Natural killer cell (primary cell): ENCODE measurements at regions not wholly inside any gene's neighbourhood (a gene's known extent, or its start where the extent isn't known, plus 50 kb on each side); places are given as distances from the start of the nearest gene placed in this dataset.

Source experiments
- ATAC-seq, 3 donors: fragments of 150-1000 bp in 2 of 3; fragments of 200-7000 bp in 1 of 3; cut with Tn5 transposase; 1 replicate in 1 of 3; 2 replicates in 2 of 3; pipeline ENCODE4 v1.10.0; 2021; ENCODE audit warnings: mild to moderate bottlenecking in 2 of 3, moderate library complexity in 2 of 3
- DNase-seq, 2 donors: peaks; one replicate each; pipeline versions ENCODE4 v3.0.0 to v3.0.0-alpha.2; 2013 to 2021; ENCODE audit warnings: mixed read lengths in 1 of 2
- H3K27ac ChIP-seq: one replicate; pipeline ENCODE4 v1.5.1; 2013; ENCODE audit warnings: mild to moderate bottlenecking, low read length
- H3K27me3 ChIP-seq: one replicate; pipeline ENCODE4 v1.6.1; 2013; ENCODE audit warnings: low read length; ENCODE audit not compliant: control insufficient read depth, insufficient read depth
- H3K36me3 ChIP-seq: one replicate; pipeline ENCODE4 v1.6.1; 2013; ENCODE audit warnings: low read length; ENCODE audit not compliant: control insufficient read depth, insufficient read depth
- H3K4me1 ChIP-seq: one replicate; pipeline ENCODE4 v1.6.1; 2013; ENCODE audit warnings: low read length; ENCODE audit not compliant: control insufficient read depth, insufficient read depth
- H3K4me3 ChIP-seq: one replicate; pipeline ENCODE4 v1.5.1; 2013; ENCODE audit warnings: low read length
- H3K9me3 ChIP-seq: one replicate; pipeline ENCODE4 v1.6.1; 2013; ENCODE audit warnings: low read length; ENCODE audit not compliant: control insufficient read depth, insufficient read depth
- H3K27ac Mint-ChIP-seq, 2 donors: one replicate each; pipeline ENCODE4 v1.8.0; 2022; ENCODE audit warnings: mild to moderate bottlenecking in 2 of 2, mixed read lengths in 2 of 2, moderate library complexity in 1 of 2
- H3K27me3 Mint-ChIP-seq, 2 donors: one replicate each; pipeline ENCODE4 v1.8.0; 2022; ENCODE audit warnings: low read depth in 2 of 2, mixed read lengths in 2 of 2
- H3K36me3 Mint-ChIP-seq: one replicate; pipeline ENCODE4 v1.8.0; 2022; ENCODE audit warnings: mixed read lengths
- H3K4me1 Mint-ChIP-seq, 2 donors: one replicate each; pipeline ENCODE4 v1.8.0; 2022; ENCODE audit warnings: mixed read lengths in 2 of 2
- H3K4me3 Mint-ChIP-seq: one replicate; pipeline ENCODE4 v1.8.0; 2022; ENCODE audit warnings: mild to moderate bottlenecking, moderate library complexity, mixed read lengths
- H3K9me3 Mint-ChIP-seq, 2 donors: one replicate each; pipeline ENCODE4 v1.8.0; 2022; ENCODE audit warnings: mixed read lengths in 2 of 2
- WGBS: methylation state at CpG from one replicate; pipeline ENCODE4 v1.1.7; 2013; ENCODE audit warnings: missing lambda C conversion rate; ENCODE audit not compliant: insufficient coverage; 5-methylcytosine and 5-hydroxymethylcytosine counted together
- intact Hi-C: fragments of 100-400 bp; cut with micrococcal nuclease; formaldehyde crosslinking; loops from one replicate; pipeline ENCODE4 v1.14.2; 2022
- TF ChIP-seq, protein P1 (sequence below): fragments of 200-600 bp; IDR thresholded peaks from one replicate; pipeline ENCODE4 v1.8.0; 2022; ENCODE audit warnings: antibody characterized with exemption

DNA sequence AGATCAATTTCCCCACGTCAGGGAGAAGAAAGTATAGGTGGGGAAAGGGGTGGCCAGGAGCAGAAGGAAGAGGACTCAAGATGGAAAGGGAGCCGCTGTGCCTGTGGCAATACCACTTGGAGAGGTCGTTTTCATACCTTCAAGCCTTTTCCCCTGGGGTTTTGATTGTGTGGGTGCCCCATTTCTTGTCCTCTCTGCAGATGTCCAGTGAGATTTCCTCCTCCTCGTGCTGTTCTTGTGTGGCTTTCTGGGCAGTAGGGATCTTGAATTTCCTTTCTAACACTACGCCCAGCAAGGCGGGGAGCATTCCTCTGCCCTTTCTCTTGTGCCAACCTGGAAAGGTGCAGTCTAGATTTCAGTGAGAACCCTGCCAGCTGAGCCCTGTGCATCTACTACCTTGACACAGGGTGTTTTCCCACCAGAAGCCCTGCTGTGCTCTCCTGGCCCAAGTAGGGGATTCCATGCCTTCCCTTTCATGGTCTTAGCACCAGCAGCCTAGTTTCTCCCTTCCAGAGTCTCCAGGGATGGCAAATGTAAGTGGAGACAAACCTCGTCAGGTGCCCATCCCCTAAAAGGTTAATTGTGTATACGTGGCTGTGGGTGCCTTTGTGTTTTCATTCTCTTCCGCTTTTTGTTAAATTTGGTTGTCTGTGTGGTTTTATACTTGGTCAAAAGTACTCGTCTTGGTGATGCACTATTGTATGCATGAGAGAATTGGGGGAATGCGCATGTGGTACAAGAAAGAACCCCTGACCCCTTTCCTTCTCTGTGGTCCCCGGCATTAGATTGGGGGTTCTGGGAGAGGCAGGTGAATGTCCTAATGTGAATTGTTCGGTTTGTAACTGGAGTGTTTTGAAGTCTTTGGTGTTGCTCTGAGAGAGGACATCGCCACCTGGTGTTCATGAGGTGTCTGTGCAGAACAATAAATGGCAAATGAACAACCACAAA is 71.4 kb upstream of the MPEG1 start:
- H3K27ac Mint-ChIP-seq, result peak overlapping the region in 1 of 2 donors; percentile 63
- DNase-seq, result peak in 1 of 2 donors; percentile 83
- H3K4me1 Mint-ChIP-seq, result peaks cover 8 to 9% of the 10 kb centered on the region in 2 donors
- H3K36me3 Mint-ChIP-seq, result no peaks in the 10 kb centered on the region
- H3K27me3 Mint-ChIP-seq, result peaks cover 18 to 21% of the 10 kb centered on the region in 2 donors
- H3K4me3 Mint-ChIP-seq, result peak overlapping the region; percentile 75
- intact Hi-C loops, result loop anchor here (1.0 kb wide), 1 partner anchor 113 kb away; no protein-coding TSS in a partner anchor
- no peaks in the 10 kb centered on the region for H3K36me3 ChIP-seq
- TF ChIP-seq, protein P1, sequence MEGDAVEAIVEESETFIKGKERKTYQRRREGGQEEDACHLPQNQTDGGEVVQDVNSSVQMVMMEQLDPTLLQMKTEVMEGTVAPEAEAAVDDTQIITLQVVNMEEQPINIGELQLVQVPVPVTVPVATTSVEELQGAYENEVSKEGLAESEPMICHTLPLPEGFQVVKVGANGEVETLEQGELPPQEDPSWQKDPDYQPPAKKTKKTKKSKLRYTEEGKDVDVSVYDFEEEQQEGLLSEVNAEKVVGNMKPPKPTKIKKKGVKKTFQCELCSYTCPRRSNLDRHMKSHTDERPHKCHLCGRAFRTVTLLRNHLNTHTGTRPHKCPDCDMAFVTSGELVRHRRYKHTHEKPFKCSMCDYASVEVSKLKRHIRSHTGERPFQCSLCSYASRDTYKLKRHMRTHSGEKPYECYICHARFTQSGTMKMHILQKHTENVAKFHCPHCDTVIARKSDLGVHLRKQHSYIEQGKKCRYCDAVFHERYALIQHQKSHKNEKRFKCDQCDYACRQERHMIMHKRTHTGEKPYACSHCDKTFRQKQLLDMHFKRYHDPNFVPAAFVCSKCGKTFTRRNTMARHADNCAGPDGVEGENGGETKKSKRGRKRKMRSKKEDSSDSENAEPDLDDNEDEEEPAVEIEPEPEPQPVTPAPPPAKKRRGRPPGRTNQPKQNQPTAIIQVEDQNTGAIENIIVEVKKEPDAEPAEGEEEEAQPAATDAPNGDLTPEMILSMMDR, result peak; percentile 81
- peak overlapping the region; percentile 40 for H3K27ac ChIP-seq
- 27% methylated on average over 14 of the region's 14 CpGs for WGBS
- H3K4me3 ChIP-seq, result no peak overlapping the region
- no peaks in the 10 kb centered on the region for H3K9me3 ChIP-seq
- no peaks in the 10 kb centered on the region for H3K9me3 Mint-ChIP-seq
- H3K4me1 ChIP-seq, result peaks cover 15% of the 10 kb centered on the region
- peak; percentile 78 to 87 (median 82) for ATAC-seq
- H3K27me3 ChIP-seq, result no peaks in the 10 kb centered on the region

DNA sequence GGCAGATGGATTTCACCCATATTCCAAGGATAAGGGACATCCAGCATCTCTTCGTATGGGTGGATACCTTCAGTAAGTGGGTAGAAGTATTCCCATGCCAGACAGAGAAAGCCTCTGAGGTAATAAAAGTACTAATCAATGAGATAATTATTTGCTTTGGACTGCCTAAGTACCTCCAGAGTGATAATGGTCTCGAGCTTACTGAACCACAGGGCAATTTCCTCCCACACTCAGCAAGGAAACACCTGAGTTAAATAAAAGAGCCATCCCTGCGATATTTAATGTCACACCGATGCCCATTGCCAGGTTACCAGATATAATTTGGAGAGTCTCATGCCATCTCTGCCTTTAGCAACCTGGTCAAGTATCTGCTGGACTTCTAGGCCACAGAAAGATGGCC is 70.6 kb upstream of the MPEG1 start:
- DNase-seq (no peak), ATAC-seq (no peak)
- intact Hi-C loops, result no loop called here
- H3K27ac Mint-ChIP-seq, result no peak overlapping the region
- no peaks in the 10 kb centered on the region for H3K36me3 Mint-ChIP-seq
- no peaks in the 10 kb centered on the region for H3K27me3 ChIP-seq
- peaks cover 18 to 21% of the 10 kb centered on the region in 2 donors for H3K27me3 Mint-ChIP-seq
- no peaks in the 10 kb centered on the region for H3K36me3 ChIP-seq
- H3K4me1 Mint-ChIP-seq, result peaks cover 8 to 9% of the 10 kb centered on the region in 2 donors
- H3K27ac ChIP-seq, result peak overlapping the region; percentile 40
- no peak overlapping the region for H3K4me3 Mint-ChIP-seq
- H3K9me3 ChIP-seq, result no peaks in the 10 kb centered on the region
- TF ChIP-seq, protein P1, result no peak
- no peak overlapping the region for H3K4me3 ChIP-seq
- WGBS, result 38% methylated on average over 4 of the region's 4 CpGs
- peaks cover 15% of the 10 kb centered on the region for H3K4me1 ChIP-seq
- no peaks in the 10 kb centered on the region for H3K9me3 Mint-ChIP-seq

DNA sequence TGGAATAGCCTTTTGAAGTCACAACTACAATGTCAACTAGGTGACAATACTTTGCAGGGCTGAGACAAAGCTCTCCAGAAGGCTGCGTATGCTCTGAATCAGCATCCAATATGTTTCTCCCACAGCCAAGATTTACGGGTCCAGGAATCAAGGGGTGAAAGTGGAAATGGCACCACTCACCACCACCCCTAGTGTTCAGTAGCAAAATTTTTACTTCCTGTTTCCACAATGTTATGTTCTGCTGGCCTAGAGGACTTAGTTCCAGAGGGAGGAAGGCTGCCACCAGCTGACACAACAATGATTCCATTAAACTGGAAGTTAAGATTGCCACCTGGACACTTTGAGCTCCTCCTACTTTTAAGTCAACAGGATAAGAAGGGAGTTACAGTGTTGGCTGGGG is 68.5 kb upstream of the MPEG1 start:
- Histone ChIP-seq H3K27ac (no peak overlapping the region), H3K4me1 (peaks cover 15% of the 10 kb centered on the region), H3K4me3 (no peak overlapping the region), H3K36me3 (no peaks in the 10 kb centered on the region), H3K27me3 (no peaks in the 10 kb centered on the region), H3K9me3 (no peaks in the 10 kb centered on the region)
- no peak overlapping the region for H3K27ac Mint-ChIP-seq
- DNase-seq (no peak), ATAC-seq (no peak)
- H3K27me3 Mint-ChIP-seq, result peaks cover 11 to 21% of the 10 kb centered on the region in 2 donors
- 75% methylated on average over 2 of the region's 2 CpGs for WGBS
- H3K36me3 Mint-ChIP-seq, result no peaks in the 10 kb centered on the region
- H3K4me1 Mint-ChIP-seq, result peaks cover 8 to 9% of the 10 kb centered on the region in 2 donors
- no peak overlapping the region for H3K4me3 Mint-ChIP-seq
- TF ChIP-seq, protein P1, result no peak
- intact Hi-C loops, result no loop called here
- no peaks in the 10 kb centered on the region for H3K9me3 Mint-ChIP-seq
